OCI-LY3 (cell line): ENCODE measurements at regions not wholly inside any gene's neighbourhood (a gene's known extent, or its start where the extent isn't known, plus 50 kb on each side); places are given as distances from the start of the nearest gene placed in this dataset.

Experiments
- H2AFZ ChIP-seq: fragments of 200-600, 300-600 bp; shearing (Covaris generic); 2 replicates; pipeline ENCODE4 v1.6.0; 2014; ENCODE audit warnings: antibody characterized with exemption, low read depth, low read length
- H3K27ac ChIP-seq: fragments of 200-600, 300-600 bp; sonication (generic); 2 replicates; pipeline ENCODE4 v1.5.1; 2014; ENCODE audit warnings: mild to moderate bottlenecking, low read length, moderate library complexity, mixed read lengths
- H3K27me3 ChIP-seq: fragments of 200-600, 300-600 bp; sonication (generic); 2 replicates; pipeline ENCODE4 v1.6.1; 2014; ENCODE audit warnings: low read depth, low read length, mixed read lengths
- H3K36me3 ChIP-seq: fragments of 200-600, 300-600 bp; sonication (generic); replicated peaks from 2 replicates; pipeline ENCODE3; 2014; ENCODE audit warnings: low read depth, low read length, mixed read lengths
- H3K4me1 ChIP-seq: fragments of 300-600, 200-600 bp; sonication (generic); 2 replicates; pipeline ENCODE4 v1.6.1; 2014; ENCODE audit warnings: low read length, mixed read lengths
- H3K4me2 ChIP-seq: fragments of 200-600, 300-600 bp; sonication (generic); 2 replicates; pipeline ENCODE4 v1.6.1; 2014; ENCODE audit warnings: low read length, mixed read lengths
- H3K4me3 ChIP-seq: fragments of 300-600, 200-600 bp; sonication (generic); 2 replicates; pipeline ENCODE4 v1.5.1; 2014; ENCODE audit warnings: antibody characterized with exemption, mild to moderate bottlenecking, low read length, moderate library complexity
- H3K79me2 ChIP-seq: fragments of 300-600, 200-600 bp; shearing (Covaris generic); 2 replicates; pipeline ENCODE4 v1.6.1; 2014; ENCODE audit warnings: mild to moderate bottlenecking, low read length, mixed read lengths
- H3K9ac ChIP-seq: fragments of 300-600, 200-600 bp; shearing (Covaris generic); 2 replicates; pipeline ENCODE4 v1.6.0; 2014; ENCODE audit warnings: mild to moderate bottlenecking, low read length, moderate library complexity
- H3K9me3 ChIP-seq: fragments of 200-600, 300-600 bp; shearing (Covaris generic); 2 replicates; pipeline ENCODE4 v1.6.1; 2014; ENCODE audit warnings: low read length, mixed read lengths; ENCODE audit not compliant: insufficient read depth
- H4K20me1 ChIP-seq: fragments of 200-600, 300-600 bp; sonication (generic); 2 replicates; pipeline ENCODE4 v1.6.1; 2016; ENCODE audit warnings: low read length, mixed read lengths; ENCODE audit not compliant: insufficient read depth
- CTCF ChIP-seq: fragments of 200-600, 300-600 bp; sonication (generic); IDR thresholded peaks from 2 replicates; pipeline ENCODE4 v1.5.1; 2014; ENCODE audit warnings: antibody characterized with exemption, low read length, low read depth
- EZH2phosphoT487 ChIP-seq: fragments of 200-600 bp; shearing (Covaris generic); IDR thresholded peaks from 2 replicates; pipeline ENCODE4 v1.6.1; 2018; ENCODE audit warnings: antibody characterized with exemption, mixed run types, low read depth

- Histone ChIP-seq H3K36me3 (no peaks in the 10 kb centered on the region), H4K20me1 (no peaks in the 10 kb centered on the region), H3K79me2 (no peaks in the 10 kb centered on the region), H3K27me3 (no peaks in the 10 kb centered on the region), H3K9ac (no peak overlapping the region), H3K4me1 (no peaks in the 10 kb centered on the region; the same call in 1 of the 2 replicates), H3K4me3 (no peak overlapping the region), H3K9me3 (no peaks in the 10 kb centered on the region), H2AFZ (no peak overlapping the region), H3K27ac (no peak overlapping the region), H3K4me2 (no peak overlapping the region)
- TF ChIP-seq CTCF (no peak), EZH2phosphoT487 (no peak)
Measured at GRCh38 chr2:183740241-183740640, 616.0 kb downstream of the NUP35 start.

GRCh38 chr2:183752571-183752970 lies 628.3 kb downstream of the NUP35 start:
- Histone ChIP-seq H3K4me1 (no peaks in the 10 kb centered on the region; the same call in 1 of the 2 replicates), H3K4me3 (no peak overlapping the region), H3K4me2 (no peak overlapping the region), H3K36me3 (no peaks in the 10 kb centered on the region), H3K79me2 (no peaks in the 10 kb centered on the region), H3K27ac (no peak overlapping the region), H3K9me3 (no peaks in the 10 kb centered on the region), H3K9ac (no peak overlapping the region), H3K27me3 (no peaks in the 10 kb centered on the region), H4K20me1 (no peaks in the 10 kb centered on the region), H2AFZ (no peak overlapping the region)
- TF ChIP-seq EZH2phosphoT487, result no peak
- no peak for TF ChIP-seq CTCF

- Histone ChIP-seq H3K79me2 (no peaks in the 10 kb centered on the region), H3K9me3 (no peaks in the 10 kb centered on the region), H3K4me2 (no peak overlapping the region), H3K4me1 (no peaks in the 10 kb centered on the region; the same call in 1 of the 2 replicates), H2AFZ (no peak overlapping the region), H3K9ac (no peak overlapping the region), H3K27me3 (no peaks in the 10 kb centered on the region), H4K20me1 (no peaks in the 10 kb centered on the region), H3K36me3 (no peaks in the 10 kb centered on the region), H3K4me3 (no peak overlapping the region), H3K27ac (no peak overlapping the region)
- TF ChIP-seq CTCF (no peak), EZH2phosphoT487 (no peak)
Measured at GRCh38 chr2:183759033-183759432, 634.8 kb downstream of the NUP35 start.

GRCh38 chr2:183773775-183774174 lies 649.5 kb downstream of the NUP35 start:
- H3K79me2 ChIP-seq, result no peaks in the 10 kb centered on the region
- no peaks in the 10 kb centered on the region for H4K20me1 ChIP-seq
- no peaks in the 10 kb centered on the region for H3K4me1 ChIP-seq
- no peak overlapping the region for H2AFZ ChIP-seq
- no peaks in the 10 kb centered on the region for H3K27me3 ChIP-seq
- no peak overlapping the region for H3K9ac ChIP-seq
- H3K4me3 ChIP-seq, result no peak overlapping the region
- no peaks in the 10 kb centered on the region for H3K36me3 ChIP-seq
- no peak overlapping the region for H3K4me2 ChIP-seq
- no peak for TF ChIP-seq EZH2phosphoT487
- no peak for TF ChIP-seq CTCF
- no peaks in the 10 kb centered on the region for H3K9me3 ChIP-seq
- no peak overlapping the region for H3K27ac ChIP-seq
